ENCODE measurements at regions not wholly inside any gene's neighbourhood (a gene's known extent, or its start where the extent isn't known, plus 50 kb on each side); places are given as distances from the start of the nearest gene placed in this dataset.
"Not testable (repeated sequence)": the region's sequence is repeated elsewhere in the genome, so short reads cannot be mapped to it uniquely, and the experiment has no call there.

DNA sequence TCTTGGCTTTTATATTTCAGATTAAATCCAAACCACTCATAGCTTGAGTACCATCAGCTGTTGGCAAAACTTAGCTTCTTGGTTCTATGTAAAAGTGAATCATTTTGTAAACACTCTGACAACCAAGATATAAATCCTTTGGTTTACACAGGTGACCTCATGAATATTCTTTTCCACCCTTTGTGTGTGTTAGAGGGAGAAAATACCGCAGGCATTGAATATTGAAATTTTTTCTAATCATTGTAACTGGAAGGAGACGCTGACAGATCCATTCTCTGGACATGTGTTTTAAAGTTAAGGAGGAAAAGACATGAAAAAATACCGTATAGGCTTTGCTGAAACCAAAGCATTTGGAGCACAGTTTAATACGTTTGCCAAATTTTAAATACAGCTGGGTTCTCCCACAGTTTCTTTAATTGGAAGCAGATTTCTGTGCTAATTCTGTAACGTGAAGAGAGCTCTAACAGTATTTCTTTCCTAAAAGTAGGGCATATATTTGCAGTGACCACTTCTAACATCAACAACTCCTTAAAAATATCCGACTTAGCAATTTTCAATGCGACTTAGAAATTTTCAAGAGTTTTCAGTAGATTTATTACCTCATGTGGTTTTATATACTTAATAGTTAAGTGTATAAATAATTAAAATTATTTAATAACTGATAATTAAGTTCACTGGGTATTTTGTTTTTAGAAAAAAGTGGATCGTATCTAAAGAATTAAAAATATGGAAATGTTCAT lies 388.2 kb downstream of the USP25 start:
- DNase-seq = no peak

GRCh38 chr21:16124378-16125138 lies 394.8 kb downstream of the USP25 start:
- no peak for DNase-seq

DNA sequence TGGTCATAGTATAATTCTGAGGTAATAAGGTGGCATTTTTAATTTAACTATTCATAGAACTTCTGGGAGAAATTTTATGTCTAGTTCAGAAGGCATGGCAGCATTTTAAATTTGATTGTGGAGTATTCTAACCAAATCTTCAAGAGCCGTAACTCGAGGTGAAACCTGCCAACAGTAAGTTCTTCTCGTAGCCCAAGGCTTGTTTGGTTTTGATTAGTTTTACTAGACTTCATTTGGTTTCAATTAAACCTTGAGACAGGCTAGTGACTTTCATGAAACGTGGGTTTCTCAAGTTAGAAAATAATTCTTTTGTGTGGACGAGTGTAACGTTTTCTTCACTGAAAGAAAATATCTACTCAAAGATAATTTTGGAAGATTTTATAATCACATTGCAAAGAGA lies 395.5 kb downstream of the USP25 start:
- no peak for DNase-seq

DNA sequence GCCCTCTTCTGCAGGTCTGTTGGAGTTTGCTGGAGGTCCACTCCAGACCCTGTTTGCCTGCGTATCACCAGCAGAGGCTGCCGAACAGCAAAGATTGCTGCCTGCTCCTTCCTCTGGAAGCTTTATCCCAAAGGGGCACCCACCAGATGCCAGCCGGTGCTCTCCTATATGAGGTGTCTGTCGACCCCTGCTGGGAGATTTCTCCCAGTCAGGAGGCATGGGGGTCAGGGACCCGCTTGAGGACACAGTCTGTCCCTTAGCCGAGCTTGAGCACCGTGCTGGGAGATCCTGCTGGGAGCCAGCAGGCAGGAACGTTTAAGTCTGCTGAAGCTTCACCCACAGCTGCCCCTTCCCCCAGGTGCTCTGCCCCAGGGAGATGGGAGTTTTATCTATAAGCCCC lies 402.7 kb downstream of the USP25 start:
- not testable (repeated sequence) for DNase-seq

DNA sequence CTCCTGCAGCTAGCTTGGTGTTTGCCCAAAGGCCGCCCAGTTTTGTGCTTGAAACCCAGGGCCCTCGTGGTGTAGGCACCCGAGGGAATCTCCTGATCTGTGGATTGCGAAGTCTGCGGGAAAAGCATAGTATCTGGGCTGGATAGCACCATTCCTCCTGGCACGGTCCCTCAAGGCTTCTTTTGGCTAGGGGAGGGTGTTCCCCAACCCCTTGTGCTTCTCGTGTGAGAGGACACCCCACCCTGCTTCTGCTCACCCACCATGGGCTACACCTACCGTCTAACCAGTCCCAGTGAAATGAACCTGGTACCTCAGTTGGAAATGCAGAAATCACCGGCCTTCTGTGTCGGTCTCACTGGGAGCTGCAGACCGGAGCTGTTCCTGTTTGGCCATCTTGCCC lies 403.5 kb downstream of the USP25 start:
- DNase-seq = no peak

DNA sequence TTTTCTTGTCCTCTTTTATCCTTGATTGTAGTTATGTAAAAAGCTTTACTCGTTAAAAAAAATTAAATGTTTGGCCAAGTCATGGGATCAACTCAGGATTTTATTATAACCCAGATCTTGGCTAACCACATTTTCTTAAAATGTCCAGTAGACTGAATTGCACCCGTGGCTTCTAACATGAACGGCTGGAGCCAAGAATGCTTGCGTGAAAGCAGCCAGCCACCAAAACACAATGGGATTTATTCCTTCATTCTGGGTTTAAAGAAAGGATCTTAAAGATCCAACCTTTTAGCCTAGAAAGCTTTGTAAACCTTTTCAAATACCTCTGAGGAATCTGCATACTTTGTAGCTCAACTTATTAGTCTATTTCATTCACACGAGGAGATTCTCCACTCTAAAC lies 404.4 kb downstream of the USP25 start:
- DNase-seq = no peak

DNA sequence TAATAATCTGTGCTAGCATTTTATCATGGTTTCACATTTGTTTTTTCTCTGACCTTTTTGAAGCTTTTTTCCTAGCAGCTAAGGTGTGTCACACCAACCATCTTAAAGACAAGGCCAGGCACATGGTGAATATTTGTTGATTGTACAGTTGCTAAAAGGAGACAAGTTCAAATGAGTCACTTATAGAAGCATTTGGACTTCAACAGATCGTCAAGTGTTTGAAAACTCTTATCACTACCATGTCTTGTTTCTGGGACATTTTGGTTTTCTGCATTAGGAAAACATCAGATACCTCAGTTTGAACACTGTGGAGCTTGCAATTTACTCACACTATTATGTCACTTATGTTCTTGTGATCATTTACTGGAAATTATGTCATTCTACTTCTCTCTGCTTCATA lies 407.3 kb downstream of the USP25 start:
- no peak for DNase-seq

GRCh38 chr21:16145052-16145451 lies 415.3 kb downstream of the USP25 start:
- DNase-seq = no peak

- no peak for DNase-seq
Observed at GRCh38 chr21:16145479-16145878, 415.7 kb downstream of the USP25 start.

- DNase-seq = no peak
Observed at GRCh38 chr21:16154321-16154720, 424.5 kb downstream of the USP25 start.

GRCh38 chr21:16154951-16155635 lies 425.3 kb downstream of the USP25 start:
- DNase-seq = no peak

GRCh38 chr21:16156841-16157489 lies 427.2 kb downstream of the USP25 start:
- no peak for DNase-seq

DNA sequence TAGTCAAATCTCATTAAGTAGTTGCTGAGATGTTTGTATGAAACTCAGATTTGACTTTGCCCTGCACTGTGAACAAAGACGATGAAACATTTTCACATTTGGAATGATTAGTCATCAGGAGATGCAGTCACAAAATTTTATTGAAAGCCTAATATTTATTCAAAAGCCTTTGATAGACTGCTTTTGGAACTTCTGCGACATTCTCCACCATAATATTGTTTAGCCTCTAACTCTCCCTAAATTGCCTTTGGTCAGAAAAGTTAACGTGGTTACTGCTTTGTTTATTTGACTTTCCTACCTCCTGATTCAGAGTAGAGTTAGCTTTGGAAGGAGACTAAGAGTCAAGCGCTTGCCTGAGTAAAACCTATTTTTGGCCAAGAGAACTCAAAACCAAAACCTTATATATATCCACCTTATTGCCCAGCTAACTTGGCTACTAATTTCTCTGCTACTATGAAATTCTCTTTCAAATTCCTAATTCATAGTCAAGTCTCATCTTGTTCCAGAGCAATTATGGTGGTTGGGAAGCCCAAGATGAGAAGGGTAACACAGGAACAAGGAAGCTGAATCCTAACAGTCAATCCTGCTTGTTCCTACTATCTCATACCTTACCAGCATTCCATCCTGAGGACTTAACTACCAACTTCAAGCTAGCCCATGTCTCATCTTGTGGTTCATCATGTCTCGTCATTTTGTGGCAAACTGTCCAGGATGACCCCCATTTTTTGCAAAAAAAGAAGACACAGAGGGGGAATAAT lies 429.6 kb downstream of the USP25 start:
- DNase-seq = no peak

DNA sequence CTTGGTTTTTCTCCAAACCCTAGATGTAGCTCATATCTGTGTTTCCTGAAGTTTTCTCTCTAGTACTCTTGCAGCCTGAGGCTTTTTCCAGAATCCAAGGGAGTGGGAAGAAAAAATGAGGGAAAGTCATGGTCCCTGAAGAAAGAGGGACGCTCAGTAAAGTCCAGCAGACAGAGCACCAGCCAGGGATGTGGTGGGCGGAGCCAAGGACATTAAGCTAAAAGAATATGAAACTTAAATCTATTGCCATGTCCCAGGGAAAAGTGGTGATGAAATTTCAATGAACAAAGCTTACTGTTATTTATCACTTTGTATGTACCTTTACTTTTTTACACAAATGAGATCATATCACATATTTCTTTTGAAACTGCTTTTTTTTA lies 430.2 kb downstream of the USP25 start:
- DNase-seq = no peak

- DNase-seq = no peak
Observed at GRCh38 chr21:16162953-16163352, 433.2 kb downstream of the USP25 start.

- DNase-seq = no peak
Observed at GRCh38 chr21:16169102-16169511, 439.3 kb downstream of the USP25 start.

DNA sequence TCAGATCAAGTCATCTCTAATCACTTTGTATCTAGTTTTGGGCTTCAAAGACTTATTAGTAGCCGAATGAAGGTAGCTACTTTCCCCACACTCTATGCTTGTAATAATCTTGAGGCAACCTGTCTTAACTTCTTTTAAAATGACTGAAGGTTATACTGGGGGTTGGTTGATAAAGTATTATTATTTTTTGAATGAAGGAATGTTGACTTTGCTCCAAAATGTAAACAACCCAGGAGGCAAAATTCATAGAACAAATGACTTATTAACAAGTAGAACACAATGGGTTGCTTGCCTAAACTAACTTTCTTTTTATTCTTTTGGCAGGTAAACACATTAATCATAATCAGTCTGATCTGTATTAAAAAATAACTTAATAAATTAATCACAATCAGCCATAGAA lies 440.0 kb downstream of the USP25 start:
- no peak for DNase-seq

GRCh38 chr21:16176570-16176969 lies 446.8 kb downstream of the USP25 start:
- DNase-seq = no peak

DNA sequence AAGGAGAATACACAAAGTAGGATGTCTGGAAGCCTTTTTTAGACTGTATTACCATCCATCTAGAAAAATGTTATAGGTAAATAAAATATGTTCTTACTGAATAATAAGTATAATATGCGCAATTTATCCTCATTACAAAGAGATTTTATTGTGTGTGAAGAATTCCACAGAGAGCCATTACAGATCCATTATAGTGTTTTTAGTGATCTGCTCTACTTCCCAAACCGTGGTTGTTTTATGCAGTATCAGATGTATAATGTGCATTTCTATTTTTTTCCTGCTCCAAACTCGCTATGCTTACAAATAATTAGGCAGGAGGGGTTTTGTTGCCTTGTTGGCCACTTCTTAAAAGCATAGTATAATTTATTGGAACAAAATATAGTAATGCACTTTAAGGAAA lies 447.8 kb downstream of the USP25 start:
- DNase-seq = no peak

DNA sequence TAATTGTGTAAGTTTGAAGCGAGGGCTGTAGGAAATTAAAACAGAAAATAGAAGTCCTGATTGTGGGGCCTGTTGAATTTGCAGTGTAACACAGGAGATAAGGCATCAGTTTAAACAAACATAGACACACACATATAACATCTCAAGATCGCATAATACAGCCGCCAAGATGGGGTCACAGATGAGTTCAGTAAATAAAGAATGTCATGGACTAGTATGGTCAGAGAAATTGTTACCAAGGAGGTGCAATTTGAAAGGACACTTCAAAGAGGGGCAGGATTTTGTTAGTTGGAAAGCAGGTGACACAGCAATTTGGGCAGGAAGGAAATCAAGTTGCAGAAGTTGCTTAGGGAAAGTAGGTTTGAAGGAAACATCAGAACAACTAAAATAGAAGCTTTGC lies 450.0 kb downstream of the USP25 start:
- no peak for DNase-seq

DNA sequence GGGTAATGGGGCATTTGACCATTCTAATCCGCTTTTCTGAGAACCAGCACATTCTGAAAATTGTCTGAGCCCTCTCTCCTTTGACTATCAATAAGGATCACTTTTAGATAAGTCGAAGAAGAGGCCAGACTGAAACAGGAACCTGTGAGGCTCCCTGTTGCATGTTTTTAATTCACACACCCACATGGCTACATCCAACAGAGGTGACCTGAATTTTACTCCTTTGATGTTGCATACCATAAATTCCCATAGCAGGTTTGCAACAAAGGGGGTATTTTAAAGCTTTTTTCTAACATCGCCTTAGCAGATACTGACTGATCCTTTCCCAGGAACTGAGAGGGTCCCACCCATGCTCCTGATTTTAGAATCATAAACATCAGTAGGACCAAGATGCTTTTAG lies 450.8 kb downstream of the USP25 start:
- no peak for DNase-seq

GRCh38 chr21:16181018-16181417 lies 451.2 kb downstream of the USP25 start:
- DNase-seq = no peak

- no peak for DNase-seq
Observed at GRCh38 chr21:16185766-16186165, 456.0 kb downstream of the USP25 start.

Measured in effector CD4-positive, alpha-beta T cell (primary cell).